ENCODE measurements at regions not wholly inside any gene's neighbourhood (a gene's known extent, or its start where the extent isn't known, plus 50 kb on each side); places are given as distances from the start of the nearest gene placed in this dataset.

DNA sequence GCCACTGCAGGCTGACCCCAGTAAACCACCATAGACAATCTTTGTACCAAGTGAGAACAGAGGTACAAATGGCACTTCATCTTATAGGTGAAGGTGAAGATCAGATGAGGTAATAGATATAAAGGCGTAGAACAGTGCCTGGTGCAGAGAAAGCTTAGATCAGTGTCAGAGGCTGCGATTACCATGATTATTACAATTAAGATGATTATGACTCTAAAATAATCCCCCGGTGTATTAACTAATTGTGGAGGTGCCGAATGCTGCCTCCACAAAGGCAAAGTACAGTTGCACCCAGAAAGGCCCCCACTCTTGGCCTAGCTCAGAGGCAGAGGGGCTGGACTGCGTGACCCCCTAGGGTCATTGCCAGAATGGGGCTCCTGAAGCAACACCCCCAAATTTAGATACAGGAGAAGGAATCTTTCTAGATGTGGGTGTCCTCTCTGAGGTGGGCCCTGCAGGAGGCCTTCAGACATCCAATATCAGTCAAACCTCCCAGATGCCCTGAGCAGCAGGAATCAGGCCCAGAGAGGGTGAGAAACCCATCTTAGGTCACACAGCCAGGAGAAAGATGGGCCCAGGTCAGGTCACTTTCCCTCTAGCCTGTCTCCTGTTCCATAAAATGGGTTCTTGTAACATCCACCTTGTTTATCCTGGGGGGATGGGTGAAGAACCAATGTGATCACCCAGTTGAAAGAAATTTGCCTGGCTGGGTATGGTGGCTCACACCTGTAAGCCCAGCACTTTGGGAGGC, 139.8 kb downstream of the PHETA1 start:
- TF ChIP-seq, protein P1, sequence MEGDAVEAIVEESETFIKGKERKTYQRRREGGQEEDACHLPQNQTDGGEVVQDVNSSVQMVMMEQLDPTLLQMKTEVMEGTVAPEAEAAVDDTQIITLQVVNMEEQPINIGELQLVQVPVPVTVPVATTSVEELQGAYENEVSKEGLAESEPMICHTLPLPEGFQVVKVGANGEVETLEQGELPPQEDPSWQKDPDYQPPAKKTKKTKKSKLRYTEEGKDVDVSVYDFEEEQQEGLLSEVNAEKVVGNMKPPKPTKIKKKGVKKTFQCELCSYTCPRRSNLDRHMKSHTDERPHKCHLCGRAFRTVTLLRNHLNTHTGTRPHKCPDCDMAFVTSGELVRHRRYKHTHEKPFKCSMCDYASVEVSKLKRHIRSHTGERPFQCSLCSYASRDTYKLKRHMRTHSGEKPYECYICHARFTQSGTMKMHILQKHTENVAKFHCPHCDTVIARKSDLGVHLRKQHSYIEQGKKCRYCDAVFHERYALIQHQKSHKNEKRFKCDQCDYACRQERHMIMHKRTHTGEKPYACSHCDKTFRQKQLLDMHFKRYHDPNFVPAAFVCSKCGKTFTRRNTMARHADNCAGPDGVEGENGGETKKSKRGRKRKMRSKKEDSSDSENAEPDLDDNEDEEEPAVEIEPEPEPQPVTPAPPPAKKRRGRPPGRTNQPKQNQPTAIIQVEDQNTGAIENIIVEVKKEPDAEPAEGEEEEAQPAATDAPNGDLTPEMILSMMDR (IDR thresholded peaks at IDR 0.05; ENCODE audit: low read depth, low read length, missing input control): no peak
- TF ChIP-seq JUND (IDR thresholded peaks at IDR 0.05) (no peak), TAF1 (conservative IDR thresholded peaks at IDR 0.05) (no peak), RXRA (IDR thresholded peaks at IDR 0.05) (no peak), YY1 (IDR thresholded peaks at IDR 0.05) (no peak)
